HUES48 (cell line): ENCODE measurements at regions not wholly inside any gene's neighbourhood (a gene's known extent, or its start where the extent isn't known, plus 50 kb on each side); places are given as distances from the start of the nearest gene placed in this dataset.
"Not testable (repeated sequence)": the region's sequence is repeated elsewhere in the genome, so short reads cannot be mapped to it uniquely, and the experiment has no call there.

Experiments
- H3K27ac ChIP-seq: one replicate; pipeline ENCODE4 v1.7.0; 2013; ENCODE audit warnings: low read depth, low read length, inconsistent platforms
- H3K27me3 ChIP-seq: 2 replicates; pipeline ENCODE4 v1.6.1; 2013; ENCODE audit warnings: mild to moderate bottlenecking, low read length; ENCODE audit not compliant: control insufficient read depth, insufficient read depth
- H3K36me3 ChIP-seq: 2 replicates; pipeline ENCODE4 v1.6.1; 2013; ENCODE audit warnings: low read length; ENCODE audit not compliant: control insufficient read depth, insufficient read depth
- H3K4me1 ChIP-seq: 2 replicates; pipeline ENCODE4 v1.6.1; 2013; ENCODE audit warnings: mild to moderate bottlenecking, low read length; ENCODE audit not compliant: control insufficient read depth, insufficient read depth
- H3K4me3 ChIP-seq: 2 replicates; pipeline ENCODE4 v1.5.1; 2013; ENCODE audit warnings: mild to moderate bottlenecking, low read depth, low read length
- H3K9ac ChIP-seq: 2 replicates; pipeline ENCODE4 v1.6.1; 2013; ENCODE audit warnings: mild to moderate bottlenecking, low read depth, low read length, moderate library complexity
- H3K9me3 ChIP-seq: 2 replicates; pipeline ENCODE4 v1.6.1; 2013; ENCODE audit warnings: low read length; ENCODE audit not compliant: control insufficient read depth, insufficient read depth

- not testable (repeated sequence) for H3K4me3 ChIP-seq, H3K9me3 ChIP-seq, H3K36me3 ChIP-seq, H3K27me3 ChIP-seq, H3K27ac ChIP-seq, H3K9ac ChIP-seq
- H3K4me1 ChIP-seq = peaks cover 14% of the 10 kb centered on the region
Measured at GRCh38 chr1:53399370-53400133, 59.6 kb upstream of the DMRTB1 start.

GRCh38 chr1:53400761-53401674, 58.2 kb upstream of the DMRTB1 start:
- H3K27ac ChIP-seq = no peak overlapping the region
- H3K27me3 ChIP-seq = no peaks in the 10 kb centered on the region
- peaks cover 12% of the 10 kb centered on the region for H3K4me1 ChIP-seq
- no peak overlapping the region for H3K9ac ChIP-seq
- 0 out of 2 replicates have a peak, but pooled peaks cover 2% of the 10 kb centered on the region for H3K9me3 ChIP-seq
- H3K36me3 ChIP-seq = no peaks in the 10 kb centered on the region
- no peak overlapping the region for H3K4me3 ChIP-seq

GRCh38 chr1:53401813-53402745, 57.1 kb upstream of the DMRTB1 start:
- H3K4me1 ChIP-seq = peaks cover 9% of the 10 kb centered on the region
- no peak overlapping the region for H3K27ac ChIP-seq
- H3K9me3 ChIP-seq = 0 out of 2 replicates have a peak, but pooled peaks cover 2% of the 10 kb centered on the region
- no peak overlapping the region for H3K9ac ChIP-seq
- no peak overlapping the region for H3K4me3 ChIP-seq
- H3K27me3 ChIP-seq = no peaks in the 10 kb centered on the region
- H3K36me3 ChIP-seq = no peaks in the 10 kb centered on the region

- no peak overlapping the region for H3K9ac ChIP-seq
- peaks cover 6% of the 10 kb centered on the region for H3K4me1 ChIP-seq
- H3K36me3 ChIP-seq = no peaks in the 10 kb centered on the region
- H3K4me3 ChIP-seq = no peak overlapping the region
- H3K27me3 ChIP-seq = no peaks in the 10 kb centered on the region
- 0 out of 2 replicates have a peak, but pooled peaks cover 2% of the 10 kb centered on the region for H3K9me3 ChIP-seq
- no peak overlapping the region for H3K27ac ChIP-seq
Measured at GRCh38 chr1:53402891-53403655, 56.1 kb upstream of the DMRTB1 start.

- Histone ChIP-seq H3K27me3 (0 out of 2 replicates have a peak, but pooled peaks cover 3% of the 10 kb centered on the region), H3K9me3 (0 out of 2 replicates have a peak, but pooled peaks cover 2% of the 10 kb centered on the region), H3K9ac (no peak overlapping the region), H3K4me3 (no peak overlapping the region), H3K4me1 (0 out of 2 replicates have a peak, but pooled peaks cover 11% of the 10 kb centered on the region), H3K27ac (no peak overlapping the region), H3K36me3 (no peaks in the 10 kb centered on the region)
Measured at GRCh38 chr1:53405737-53406136, 53.5 kb upstream of the DMRTB1 start.

- 0 out of 2 replicates have a peak, but pooled peaks cover 3% of the 10 kb centered on the region for H3K27me3 ChIP-seq
- H3K9ac ChIP-seq = no peak overlapping the region
- no peaks in the 10 kb centered on the region for H3K36me3 ChIP-seq
Measured at GRCh38 chr1:53406551-53407235, 52.5 kb upstream of the DMRTB1 start.

GRCh38 chr1:53408013-53408754, 51.0 kb upstream of the DMRTB1 start:
- Histone ChIP-seq H3K27me3 (0 out of 2 replicates have a peak, but pooled peaks cover 3% of the 10 kb centered on the region), H3K36me3 (no peaks in the 10 kb centered on the region), H3K4me1 (0 out of 2 replicates have a peak, but pooled peaks cover 12% of the 10 kb centered on the region), H3K9me3 (0 out of 2 replicates have a peak, but pooled peaks cover under 1% of the 10 kb centered on the region), H3K9ac (no peak overlapping the region), H3K4me3 (no peak overlapping the region), H3K27ac (no peak overlapping the region)

More at GRCh38 chr1:53406551-53407235, 52.5 kb upstream of the DMRTB1 start:
- H3K27ac ChIP-seq = no peak overlapping the region
- H3K9me3 ChIP-seq = 0 out of 2 replicates have a peak, but pooled peaks cover 2% of the 10 kb centered on the region
- H3K4me3 ChIP-seq = no peak overlapping the region
- H3K4me1 ChIP-seq = 0 out of 2 replicates have a peak, but pooled peaks cover 12% of the 10 kb centered on the region

- 0 out of 2 replicates have a peak, but pooled peaks cover 3% of the 10 kb centered on the region for H3K27me3 ChIP-seq
- no peak overlapping the region for H3K9ac ChIP-seq
- H3K27ac ChIP-seq = no peak overlapping the region
- 0 out of 2 replicates have a peak, but pooled peaks cover 12% of the 10 kb centered on the region for H3K4me1 ChIP-seq
- H3K36me3 ChIP-seq = no peaks in the 10 kb centered on the region
- H3K9me3 ChIP-seq = no peaks in the 10 kb centered on the region
- H3K4me3 ChIP-seq = no peak overlapping the region
Measured at GRCh38 chr1:53408755-53409129, 50.5 kb upstream of the DMRTB1 start.

- Histone ChIP-seq H3K4me1 (0 out of 2 replicates have a peak, but pooled peaks cover 12% of the 10 kb centered on the region), H3K4me3 (no peak overlapping the region), H3K27me3 (0 out of 2 replicates have a peak, but pooled peaks cover 3% of the 10 kb centered on the region), H3K9me3 (no peaks in the 10 kb centered on the region), H3K36me3 (no peaks in the 10 kb centered on the region), H3K27ac (no peak overlapping the region), H3K9ac (no peak overlapping the region)
Measured at GRCh38 chr1:53409233-53409632, 50.0 kb upstream of the DMRTB1 start.
